ENCODE measurements at regions not wholly inside any gene's neighbourhood (a gene's known extent, or its start where the extent isn't known, plus 50 kb on each side); places are given as distances from the start of the nearest gene placed in this dataset.

DNA sequence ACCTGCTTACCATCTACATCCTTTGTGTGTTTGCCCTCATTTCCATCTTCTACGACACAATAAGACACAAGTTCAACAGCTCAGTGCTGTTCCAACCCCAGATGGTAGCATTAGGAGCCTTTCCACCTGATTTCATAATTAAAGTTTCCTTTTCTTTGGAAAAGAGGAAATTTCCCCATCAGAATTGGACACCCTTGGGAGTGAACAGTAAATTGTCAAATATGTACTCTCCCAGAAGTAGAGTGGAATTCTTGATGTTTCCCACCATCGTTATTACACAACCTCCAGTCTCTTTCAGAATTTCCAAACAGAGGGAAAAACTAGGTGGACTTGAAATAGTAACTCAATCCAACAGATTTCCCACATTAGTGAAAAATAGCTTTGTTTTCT, 337.6 kb upstream of the OR4E1 start:
- DNase-seq, result no peak

DNA sequence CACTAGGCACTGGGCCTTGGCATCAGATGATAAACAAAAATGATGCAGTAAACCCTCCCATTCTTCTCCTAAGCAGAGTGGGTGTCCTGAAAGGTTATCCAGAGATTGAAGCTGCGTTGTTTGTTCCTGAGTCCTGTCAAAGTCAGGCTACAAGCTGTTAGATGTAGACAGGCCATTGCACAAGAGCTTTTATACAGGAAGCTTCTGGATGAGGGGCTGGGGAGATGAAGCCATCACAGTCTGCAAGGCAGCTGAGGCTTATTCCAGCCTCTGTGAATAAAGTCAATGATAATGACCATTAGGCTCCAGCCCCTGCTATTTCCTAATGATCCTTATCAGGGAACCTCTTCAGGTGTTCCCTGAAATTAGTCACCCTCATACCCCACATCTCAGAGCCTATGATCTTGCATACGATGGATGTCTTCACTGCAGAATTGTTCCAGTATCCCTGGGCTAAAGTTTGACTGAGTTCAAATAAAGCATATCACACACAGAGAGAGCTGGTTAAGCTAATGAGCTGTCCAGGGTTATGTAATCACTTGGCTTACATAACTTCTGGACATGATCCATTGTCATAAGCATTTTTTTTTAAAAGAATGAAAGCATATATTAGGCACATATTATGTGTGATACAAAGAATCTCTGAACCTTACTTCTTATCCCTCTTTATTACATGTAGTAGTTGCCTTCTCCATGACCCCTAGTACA, 337.1 kb upstream of the OR4E1 start:
- no peak for DNase-seq

DNA sequence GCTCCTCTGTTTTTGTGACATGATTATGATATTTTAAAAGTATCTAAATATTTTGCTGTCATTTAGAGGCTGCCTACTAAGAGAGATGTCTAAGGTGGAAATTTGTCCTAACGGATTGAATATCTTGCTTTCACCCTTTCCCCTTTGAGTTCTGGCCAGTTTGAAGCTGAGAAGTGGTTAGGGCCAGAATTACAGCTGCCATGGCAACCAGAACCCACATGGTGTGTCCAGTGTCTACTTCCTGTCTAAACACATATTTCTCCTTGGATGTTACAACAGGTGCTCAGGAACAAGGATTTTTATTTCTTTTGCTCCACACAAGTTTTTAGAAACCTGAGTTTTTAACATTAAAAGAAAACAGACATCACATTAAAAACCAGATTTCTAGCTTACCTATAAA, 335.1 kb upstream of the OR4E1 start:
- DNase-seq, result no peak

DNA sequence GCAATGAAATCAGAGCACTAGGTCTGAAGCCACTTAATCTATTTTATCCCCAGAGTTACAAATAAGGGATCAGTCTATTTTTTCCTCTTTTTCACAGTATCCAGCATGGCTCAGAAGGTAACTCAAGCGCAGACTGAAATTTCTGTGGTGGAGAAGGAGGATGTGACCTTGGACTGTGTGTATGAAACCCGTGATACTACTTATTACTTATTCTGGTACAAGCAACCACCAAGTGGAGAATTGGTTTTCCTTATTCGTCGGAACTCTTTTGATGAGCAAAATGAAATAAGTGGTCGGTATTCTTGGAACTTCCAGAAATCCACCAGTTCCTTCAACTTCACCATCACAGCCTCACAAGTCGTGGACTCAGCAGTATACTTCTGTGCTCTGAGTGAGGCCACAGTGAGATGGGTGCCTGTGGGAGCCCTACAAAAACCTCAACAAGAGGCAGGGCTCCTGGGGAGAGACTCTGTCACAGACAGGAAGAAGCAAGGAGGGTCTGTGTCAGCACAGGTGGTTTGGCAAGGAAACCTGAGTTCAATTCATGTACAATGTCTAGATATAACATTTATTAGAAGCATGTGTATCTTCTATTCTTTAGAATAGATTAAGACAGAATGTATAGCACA, 334.3 kb upstream of the OR4E1 start:
- DNase-seq, result no peak

DNA sequence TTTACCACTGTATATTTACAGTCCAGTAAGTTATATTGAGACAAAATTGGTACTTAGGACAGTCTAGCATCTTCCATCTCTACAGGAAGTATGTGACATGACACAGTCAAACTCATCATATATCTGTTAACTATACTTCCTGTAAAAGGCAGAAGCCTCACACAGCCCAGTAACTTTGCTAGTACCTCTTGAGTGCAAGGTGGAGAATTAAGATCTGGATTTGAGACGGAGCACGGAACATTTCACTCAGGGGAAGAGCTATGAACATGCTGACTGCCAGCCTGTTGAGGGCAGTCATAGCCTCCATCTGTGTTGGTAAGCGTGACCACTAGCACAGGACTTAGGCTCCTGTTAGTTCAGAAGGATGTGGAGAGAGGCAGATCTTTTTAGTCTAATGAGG, 333.7 kb upstream of the OR4E1 start:
- DNase-seq, result no peak

DNA sequence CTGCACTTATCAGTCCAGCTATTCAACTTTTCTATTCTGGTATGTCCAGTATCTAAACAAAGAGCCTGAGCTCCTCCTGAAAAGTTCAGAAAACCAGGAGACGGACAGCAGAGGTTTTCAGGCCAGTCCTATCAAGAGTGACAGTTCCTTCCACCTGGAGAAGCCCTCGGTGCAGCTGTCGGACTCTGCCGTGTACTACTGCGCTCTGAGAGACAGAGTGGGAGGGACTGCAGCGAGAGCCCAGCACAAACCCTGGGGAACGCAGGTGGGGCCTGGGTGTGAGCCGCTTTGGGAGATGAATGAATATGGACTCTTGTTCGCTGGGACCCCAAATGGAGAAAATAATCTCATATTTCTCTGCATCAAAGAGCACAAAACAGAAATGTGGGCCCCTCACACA, 329.8 kb upstream of the OR4E1 start:
- no peak for DNase-seq

DNA sequence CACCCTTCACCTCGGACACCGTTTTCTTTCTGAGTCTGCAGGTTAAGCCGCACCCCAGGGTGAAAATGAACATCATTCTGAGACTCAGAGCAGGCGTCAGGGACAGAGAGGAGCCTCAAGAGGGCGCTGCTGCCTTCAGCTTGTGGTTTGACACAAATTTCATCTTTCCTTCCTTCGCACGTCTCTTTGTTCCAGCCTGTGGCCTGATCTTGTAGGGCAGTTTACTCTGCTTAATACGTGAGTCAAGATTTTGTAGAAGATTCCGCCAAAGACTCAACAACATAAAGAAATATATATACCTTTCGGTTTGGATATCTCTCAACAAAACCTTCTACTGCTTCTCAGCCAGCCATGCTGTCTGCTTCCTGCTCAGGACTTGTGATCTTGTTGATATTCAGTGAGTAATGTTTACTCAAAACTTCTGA, 329.3 kb upstream of the OR4E1 start:
- DNase-seq, result no peak

DNA sequence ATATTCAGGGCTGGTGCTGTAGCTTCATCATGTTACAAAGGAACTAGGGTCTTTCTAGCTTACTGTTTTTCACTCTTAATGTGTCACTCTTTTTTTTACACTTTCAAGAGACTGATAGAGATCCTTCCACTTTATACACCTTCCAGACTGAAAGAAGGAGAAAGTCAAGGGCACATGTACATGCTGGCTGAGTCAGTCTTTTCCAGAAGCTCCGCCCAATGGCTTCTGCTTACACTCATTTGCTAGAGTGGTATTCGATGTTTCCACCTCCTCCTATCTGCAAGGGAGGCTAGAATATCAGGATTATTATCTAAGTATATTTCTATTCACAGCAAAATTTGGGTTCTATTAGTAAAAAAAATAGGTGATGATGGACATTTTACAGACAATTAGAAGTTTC, 325.8 kb upstream of the OR4E1 start:
- DNase-seq, result no peak

DNA sequence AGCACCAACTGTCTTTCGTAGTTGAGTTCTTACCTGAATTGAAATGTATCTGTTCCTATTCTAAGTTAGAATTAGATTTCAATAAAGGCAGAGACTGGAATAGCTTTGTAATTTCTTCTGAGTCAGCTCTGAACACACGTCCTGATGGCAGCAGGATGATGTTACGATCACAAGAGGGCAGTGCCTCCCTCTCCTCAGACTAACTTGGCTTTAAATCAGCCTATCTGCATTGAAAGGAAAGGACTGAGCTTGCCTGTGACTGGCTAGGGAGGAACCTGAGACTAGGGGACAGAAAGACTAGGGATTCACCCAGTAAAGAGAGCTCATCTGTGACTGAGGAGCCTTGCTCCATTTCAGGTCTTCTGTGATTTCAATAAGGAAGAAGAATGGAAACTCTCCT, 323.7 kb upstream of the OR4E1 start:
- no peak for DNase-seq

DNA sequence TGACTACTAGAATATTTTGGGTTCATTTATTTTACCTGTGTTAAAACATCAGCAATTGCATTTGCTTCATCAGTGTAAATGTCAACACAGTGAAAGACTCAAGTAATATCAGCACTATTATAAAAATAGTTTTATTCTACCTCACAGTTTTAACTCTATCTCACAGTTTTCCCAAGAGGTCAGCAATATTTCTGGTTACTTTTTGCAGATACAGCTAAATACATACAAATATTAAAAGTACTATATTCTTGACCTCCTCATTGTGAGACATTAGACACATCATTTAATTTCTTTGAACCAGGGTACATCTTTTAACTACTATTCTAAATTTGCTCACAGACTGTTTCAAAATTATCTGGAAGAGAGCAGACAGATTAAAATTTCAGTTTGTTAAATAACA, 321.7 kb upstream of the OR4E1 start:
- no peak for DNase-seq

DNA sequence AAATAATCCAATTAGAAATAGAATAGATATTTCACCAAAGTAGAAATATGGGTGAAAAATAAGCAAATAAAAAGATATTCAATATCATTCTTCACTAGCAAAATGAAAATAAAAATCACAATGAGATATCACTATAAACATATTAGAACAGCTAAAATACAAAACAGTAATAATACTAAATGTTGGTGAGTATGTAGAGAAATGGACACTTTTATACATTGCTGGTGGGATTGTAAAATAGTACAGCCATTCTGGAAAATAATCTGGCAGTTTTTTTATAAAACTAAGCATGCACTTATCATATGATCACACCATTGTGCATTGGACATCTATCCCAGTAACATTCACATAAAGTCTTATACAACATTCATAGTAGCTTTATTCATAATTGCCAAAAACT, 320.2 kb upstream of the OR4E1 start:
- DNase-seq, result no peak

DNA sequence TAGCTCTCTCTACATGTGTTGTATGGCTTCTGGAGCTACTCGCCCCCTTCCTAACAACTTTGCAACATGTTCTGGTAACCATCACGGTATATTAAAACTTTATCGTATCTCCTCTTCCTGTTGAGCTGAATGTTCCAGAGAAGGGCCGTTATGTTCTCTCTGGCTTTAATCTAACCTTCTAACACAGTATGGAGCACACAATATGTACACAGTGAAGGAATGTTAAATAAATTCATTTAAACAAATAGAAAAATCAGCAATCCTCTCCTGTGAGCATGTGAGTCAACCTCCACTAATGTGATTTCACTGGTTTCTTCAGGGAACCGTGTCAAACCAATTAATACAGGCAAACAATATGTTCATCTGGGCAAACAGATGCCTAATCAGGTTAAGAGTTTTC, 319.5 kb upstream of the OR4E1 start:
- DNase-seq, result no peak

DNA sequence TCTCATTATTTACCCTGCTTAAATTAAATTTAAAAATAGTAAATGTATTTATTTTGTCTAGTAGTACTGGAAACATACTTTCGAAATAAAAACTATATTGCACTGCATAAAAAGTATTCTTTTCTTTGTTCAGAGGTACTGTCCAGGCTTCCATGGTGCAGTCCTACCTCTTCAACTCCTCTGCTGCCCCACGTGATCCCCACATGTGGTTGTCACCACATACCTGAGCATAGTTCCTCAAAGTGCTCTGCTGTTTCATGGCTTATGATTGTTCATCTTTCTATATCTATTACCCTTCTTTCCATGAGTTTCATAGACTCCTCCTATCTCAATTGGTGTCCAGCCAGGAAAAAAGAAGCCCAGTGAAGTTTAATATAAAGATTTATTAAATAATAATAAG, 317.5 kb upstream of the OR4E1 start:
- DNase-seq, result no peak

DNA sequence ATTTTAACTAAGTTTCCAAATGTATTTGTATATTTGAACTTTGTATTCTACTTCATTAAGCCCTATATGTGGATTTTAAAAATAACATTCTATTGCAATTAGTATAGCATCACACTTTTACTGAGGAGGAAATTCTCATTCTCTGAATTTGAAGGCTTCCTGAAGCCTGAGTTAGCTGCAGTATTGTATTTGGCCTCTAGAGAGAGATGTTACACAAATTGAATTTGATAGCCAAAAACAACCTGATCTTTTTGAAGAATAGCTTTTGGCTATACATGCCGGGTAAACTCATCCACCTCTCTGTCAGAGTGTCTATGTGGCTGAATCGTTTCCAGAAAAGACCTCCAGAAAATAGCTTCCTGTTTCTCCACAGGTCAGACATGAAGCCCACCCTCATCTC, 316.5 kb upstream of the OR4E1 start:
- no peak for DNase-seq

DNA sequence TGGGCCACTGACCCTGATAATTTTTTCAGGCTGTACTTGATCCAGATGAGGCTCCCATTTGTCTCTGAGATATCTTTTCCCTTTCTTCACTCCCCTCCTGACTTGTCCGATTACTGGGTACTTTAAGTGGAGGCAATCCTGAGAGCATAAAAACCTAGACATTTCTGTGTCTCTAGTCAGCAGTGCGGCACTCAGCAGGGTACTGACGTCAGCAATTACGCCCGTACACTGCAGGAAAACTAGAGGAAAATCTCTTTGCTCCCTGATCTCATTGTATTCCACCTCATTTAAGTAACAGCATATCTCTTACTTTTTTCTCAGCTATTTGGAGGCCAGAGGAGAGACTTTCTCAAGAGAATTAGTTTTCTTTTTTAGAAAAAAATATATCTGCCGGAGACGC, 315.5 kb upstream of the OR4E1 start:
- no peak for DNase-seq

DNA sequence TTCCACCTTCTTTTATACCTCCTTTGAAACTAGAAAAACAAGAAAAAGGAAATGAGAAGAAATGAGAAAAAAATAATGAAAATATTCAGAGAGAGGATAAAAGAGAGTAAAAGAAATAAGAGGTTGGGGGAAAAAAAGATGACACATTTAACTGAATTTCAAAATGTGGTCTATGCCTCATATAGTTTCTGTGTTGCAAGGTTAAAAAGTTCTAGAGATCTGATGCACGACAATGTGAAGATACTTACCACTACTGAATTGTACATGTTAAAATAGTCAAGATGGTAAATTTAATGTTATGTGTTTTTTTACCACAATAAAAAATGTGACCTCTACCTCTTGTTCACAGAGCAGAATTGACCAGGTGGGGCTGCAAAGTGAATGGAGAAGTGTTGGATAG, 314.8 kb upstream of the OR4E1 start:
- DNase-seq, result no peak

DNA sequence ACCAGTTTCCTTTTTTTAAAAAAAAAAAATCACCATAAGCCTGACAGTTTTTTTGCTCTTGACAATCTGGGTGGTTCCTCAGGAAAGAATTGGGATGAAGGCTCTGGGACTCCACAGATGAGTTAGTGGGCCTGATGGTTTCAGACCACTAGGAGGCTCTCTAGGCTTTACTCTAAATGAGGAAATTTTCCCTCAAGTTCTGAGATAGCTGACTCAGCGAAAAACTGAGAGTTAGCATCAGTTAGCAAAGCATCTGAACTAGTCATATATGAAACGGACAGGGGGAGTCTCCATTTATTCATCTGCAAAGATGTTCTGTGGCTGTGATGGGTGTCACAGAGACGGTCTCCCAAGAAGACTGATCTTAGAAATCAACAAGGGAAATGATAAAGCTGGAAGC, 314.3 kb upstream of the OR4E1 start:
- no peak for DNase-seq

DNA sequence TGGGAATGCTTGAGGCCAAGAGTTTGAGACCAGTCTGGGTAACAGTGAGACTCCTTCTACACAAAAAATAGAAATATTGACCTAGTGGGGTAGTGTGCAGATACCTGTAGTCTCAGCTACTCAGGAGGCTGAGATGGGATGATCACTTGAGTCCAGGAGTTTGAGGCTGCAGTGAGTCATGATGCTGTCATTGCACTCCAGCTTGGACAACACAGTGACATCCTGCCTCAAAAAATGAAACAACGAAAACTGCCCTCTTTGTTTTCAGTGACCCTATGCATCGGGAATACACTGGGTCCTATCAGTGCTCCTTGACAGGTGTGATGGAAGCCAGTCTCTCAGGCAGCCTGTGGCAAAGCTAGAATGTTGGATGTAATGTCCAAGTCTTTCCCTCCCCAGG, 311.5 kb upstream of the OR4E1 start:
- DNase-seq, result no peak

DNA sequence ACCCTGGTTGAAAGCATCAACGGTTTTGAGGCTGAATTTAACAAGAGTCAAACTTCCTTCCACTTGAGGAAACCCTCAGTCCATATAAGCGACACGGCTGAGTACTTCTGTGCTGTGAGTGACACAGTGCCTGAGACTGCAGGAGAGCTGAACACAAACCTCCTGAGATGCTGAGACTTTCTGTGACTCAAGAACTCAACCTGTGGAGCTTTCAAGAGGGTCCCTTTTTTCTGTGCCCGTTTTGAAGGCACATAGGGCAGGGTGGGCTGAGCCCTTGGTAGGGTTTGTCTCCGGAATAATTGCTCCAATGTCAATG, 305.3 kb upstream of the OR4E1 start:
- DNase-seq, result no peak

DNA sequence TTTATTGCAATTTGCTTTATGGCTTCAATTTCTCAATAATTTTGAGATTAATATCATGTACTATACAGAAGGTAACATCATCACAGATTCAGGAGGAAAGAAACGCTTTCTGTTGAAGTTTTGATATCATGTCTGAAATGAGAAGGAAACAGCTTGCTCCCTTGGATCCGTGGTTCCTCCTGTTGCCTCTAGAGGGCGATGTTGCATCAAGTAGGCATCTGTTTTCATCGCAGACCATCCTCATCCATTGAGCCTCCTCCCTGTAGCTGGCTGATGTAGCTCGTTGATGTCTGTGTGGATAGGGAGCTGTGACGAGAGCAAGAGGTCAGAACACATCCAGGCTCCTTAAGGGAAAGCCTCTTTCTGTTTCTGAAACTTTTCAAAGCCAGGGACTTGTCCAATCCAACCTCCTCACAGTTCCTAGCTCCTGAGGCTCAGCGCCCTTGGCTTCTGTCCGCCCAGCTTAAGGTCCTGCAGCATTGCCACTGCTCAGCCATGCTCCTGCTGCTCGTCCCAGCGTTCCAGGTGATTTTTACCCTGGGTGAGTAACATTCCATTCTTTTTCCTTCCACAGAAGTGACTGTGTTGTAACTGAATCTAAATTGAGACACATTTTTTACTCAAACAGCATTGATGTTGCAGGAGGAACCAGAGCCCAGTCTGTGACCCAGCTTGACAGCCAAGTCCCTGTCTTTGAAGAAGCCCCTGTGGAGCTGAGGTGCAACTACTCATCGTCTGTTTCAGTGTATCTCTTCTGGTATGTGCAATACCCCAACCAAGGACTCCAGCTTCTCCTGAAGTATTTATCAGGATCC, 304.8 kb upstream of the OR4E1 start:
- DNase-seq, result no peak

DNA sequence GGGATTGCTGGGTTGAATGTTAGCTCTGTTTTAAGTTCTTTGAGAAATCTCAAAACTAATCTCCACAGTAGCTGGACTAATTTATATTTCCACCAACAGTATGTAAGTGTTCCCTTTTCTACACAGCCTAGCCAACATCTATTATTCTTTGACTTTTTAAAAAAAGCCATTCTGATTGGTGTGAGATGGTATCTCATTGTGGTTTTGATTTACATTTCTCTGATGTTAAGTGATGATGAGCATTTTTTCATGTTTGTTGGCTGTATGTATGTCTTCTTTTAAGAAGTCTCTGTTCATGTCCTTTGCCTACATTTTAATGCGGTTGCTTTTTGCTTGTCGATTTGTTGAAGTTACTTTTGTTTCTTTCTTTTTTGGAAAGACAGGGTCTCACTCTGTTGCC, 301.1 kb upstream of the OR4E1 start:
- DNase-seq, result no peak

DNA sequence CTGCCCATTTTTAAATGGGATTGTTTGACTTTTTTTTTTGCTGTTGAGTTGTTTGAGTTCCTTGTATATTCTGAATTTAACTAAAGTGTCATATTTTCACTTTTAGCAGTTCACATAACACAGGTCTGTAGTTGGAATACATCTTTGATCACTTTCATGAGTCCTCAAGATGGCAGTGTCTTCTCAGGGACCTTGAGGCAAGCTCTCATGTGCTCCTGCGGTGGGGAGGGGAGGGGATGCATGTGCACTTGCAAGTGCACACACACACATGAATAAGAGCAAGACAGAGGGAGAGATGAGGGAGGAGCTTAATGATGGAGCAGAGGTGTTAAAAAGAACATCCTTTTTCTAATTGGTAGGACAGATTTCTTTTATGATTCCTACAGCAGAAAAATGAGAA, 291.4 kb upstream of the OR4E1 start:
- DNase-seq, result no peak

DNA sequence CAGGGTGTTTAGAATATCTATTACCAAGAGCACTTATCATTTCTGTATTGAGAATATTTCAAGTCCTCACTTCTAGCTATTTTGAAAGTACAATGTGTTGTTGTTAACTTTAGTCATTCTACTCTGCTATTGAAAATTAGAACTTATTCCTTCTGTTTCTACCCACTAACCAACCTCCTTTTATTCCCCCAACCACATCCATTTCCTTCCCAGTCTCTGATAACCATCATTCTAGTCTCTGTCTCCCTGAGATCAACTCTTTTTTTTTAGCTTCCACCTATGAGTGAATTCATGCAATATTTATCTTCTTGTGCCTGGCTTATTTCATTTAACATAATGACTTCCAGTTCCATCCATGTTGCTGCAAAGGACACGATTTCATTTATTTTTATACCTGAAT, 290.6 kb upstream of the OR4E1 start:
- no peak for DNase-seq

DNA sequence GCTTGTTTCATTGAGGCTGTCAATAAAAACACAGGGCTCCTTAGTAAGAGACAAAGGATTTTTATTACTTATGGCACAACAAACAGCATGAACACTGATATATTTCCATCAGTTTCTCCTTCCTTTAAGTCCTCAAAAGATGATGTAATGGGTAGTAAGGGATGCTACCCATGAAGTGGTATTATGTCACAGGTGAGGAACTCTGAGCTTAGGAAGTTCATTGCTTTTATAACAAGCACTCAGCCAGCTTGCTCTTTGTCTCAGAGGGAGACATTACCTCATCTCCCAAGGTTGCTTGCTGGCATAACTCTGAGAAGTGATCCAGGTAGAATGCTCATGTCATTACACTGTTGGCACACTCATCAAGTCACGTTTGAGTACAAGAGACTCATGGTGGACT, 287.0 kb upstream of the OR4E1 start:
- DNase-seq, result no peak

DNA sequence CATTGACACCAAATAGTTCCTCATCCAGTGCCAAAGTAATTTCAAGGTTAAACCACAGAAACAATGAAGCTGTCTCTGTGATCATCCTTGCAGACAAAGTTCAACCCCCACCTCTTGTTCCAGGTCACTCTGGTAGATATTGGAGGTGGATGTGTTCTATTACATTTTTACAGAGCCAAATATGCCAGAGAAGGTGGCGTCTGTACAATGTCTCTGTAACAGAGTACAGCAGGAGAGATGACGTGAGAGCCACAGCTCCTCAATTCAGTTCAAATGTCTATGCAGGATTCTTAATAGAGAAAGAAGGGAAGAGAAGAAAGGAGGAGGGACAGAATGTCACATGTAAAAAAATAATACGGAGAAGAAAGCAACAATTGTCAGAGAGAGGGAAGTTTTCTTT, 268.3 kb upstream of the OR4E1 start:
- DNase-seq, result no peak

Measured in T1000 (cell line).